HUES6 (cell line): ENCODE measurements at regions not wholly inside any gene's neighbourhood (a gene's known extent, or its start where the extent isn't known, plus 50 kb on each side); places are given as distances from the start of the nearest gene placed in this dataset.

Experiments used
- H3K27ac ChIP-seq: 2 replicates; pipeline ENCODE4 v1.7.0; 2013; ENCODE audit warnings: low read depth, mild to moderate bottlenecking, low read length, inconsistent platforms
- H3K27me3 ChIP-seq: 2 replicates; pipeline ENCODE4 v1.6.1; 2013; ENCODE audit warnings: low read length; ENCODE audit not compliant: control insufficient read depth, insufficient read depth
- H3K36me3 ChIP-seq: 2 replicates; pipeline ENCODE4 v1.6.1; 2013; ENCODE audit warnings: low read length; ENCODE audit not compliant: control insufficient read depth, insufficient read depth
- H3K4me1 ChIP-seq: 2 replicates; pipeline ENCODE4 v1.6.1; 2013; ENCODE audit warnings: low read length; ENCODE audit not compliant: control insufficient read depth, insufficient read depth
- H3K4me3 ChIP-seq: 2 replicates; pipeline ENCODE4 v1.5.1; 2013; ENCODE audit warnings: low read depth, low read length
- H3K9ac ChIP-seq: one replicate; pipeline ENCODE4 v1.6.1; 2013; ENCODE audit warnings: mild to moderate bottlenecking, low read length
- H3K9me3 ChIP-seq: 2 replicates; pipeline ENCODE4 v1.6.1; 2013; ENCODE audit warnings: low read depth, low read length; ENCODE audit not compliant: control insufficient read depth, insufficient read depth

- Histone ChIP-seq H3K27me3 (no peaks in the 10 kb centered on the region), H3K9ac (no peak overlapping the region), H3K36me3 (no peaks in the 10 kb centered on the region), H3K4me1 (no peaks in the 10 kb centered on the region), H3K27ac (no peak overlapping the region), H3K4me3 (no peak overlapping the region), H3K9me3 (no peaks in the 10 kb centered on the region; the same call in 1 of the 2 replicates)
Observed at GRCh38 chr10:119996944-119997343, 104.4 kb downstream of the SEC23IP start.

- no peaks in the 10 kb centered on the region for H3K27me3 ChIP-seq
- no peaks in the 10 kb centered on the region for H3K4me1 ChIP-seq
- no peaks in the 10 kb centered on the region; the same call in 1 of the 2 replicates for H3K9me3 ChIP-seq
- no peak overlapping the region for H3K9ac ChIP-seq
- H3K4me3 ChIP-seq: no peak overlapping the region
- H3K36me3 ChIP-seq: no peaks in the 10 kb centered on the region
- no peak overlapping the region for H3K27ac ChIP-seq
Observed at GRCh38 chr10:119997429-119997828, 104.9 kb downstream of the SEC23IP start.

GRCh38 chr10:120002785-120003184 is 110.3 kb downstream of the SEC23IP start:
- H3K27ac ChIP-seq: no peak overlapping the region
- no peaks in the 10 kb centered on the region for H3K4me1 ChIP-seq
- H3K9me3 ChIP-seq: no peaks in the 10 kb centered on the region
- H3K4me3 ChIP-seq: no peak overlapping the region
- H3K9ac ChIP-seq: no peak overlapping the region
- H3K36me3 ChIP-seq: no peaks in the 10 kb centered on the region
- H3K27me3 ChIP-seq: no peaks in the 10 kb centered on the region

DNA sequence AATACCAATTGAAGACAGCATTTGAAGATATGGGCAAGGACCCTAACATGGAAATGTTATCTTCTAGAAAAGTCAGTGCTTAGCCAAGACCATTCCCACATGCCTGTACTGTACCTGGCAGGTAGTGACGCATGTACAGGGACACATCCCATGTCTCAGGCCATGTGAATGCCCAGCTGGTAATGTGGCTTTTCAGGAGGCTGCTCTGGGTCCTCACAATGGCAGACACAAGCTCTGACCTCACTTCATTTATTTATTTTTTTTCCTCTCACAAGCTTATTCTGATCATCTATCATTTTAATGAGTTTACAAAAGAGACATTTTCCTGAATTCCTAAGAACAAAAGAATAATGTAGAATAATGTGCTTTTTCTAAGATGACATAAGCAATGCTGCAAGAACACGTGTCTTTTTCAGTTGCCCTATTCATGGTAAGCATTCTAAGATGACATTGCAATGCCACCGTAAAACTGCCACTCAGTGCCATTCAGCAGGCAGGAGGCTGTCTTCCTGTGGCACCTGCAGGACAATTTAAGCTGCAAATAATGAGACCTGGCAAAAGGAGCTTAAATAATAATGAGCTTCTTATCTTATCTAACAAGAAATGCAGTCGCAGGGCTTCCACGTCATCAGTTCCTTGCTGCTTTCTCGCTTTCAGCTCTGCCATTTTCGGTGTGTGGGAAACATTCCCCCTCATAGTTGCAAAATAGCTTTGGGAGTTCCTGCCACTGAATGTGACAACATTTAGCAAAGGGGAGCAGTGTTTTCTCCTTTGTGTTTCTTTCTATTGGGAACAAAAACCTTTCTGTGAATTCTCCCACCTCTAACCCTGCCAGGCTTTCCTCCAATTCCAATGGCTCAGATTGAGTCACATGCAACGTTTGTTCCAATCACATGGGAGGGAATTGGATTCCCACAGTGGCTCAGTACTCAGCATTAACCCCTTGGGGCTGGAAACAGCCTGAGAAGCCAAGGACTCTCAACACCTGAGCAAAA is 113.0 kb downstream of the SEC23IP start:
- Histone ChIP-seq H3K27me3 (no peaks in the 10 kb centered on the region), H3K36me3 (no peaks in the 10 kb centered on the region), H3K9me3 (no peaks in the 10 kb centered on the region), H3K4me3 (no peak overlapping the region), H3K27ac (no peak overlapping the region), H3K9ac (no peak overlapping the region), H3K4me1 (no peaks in the 10 kb centered on the region)

DNA sequence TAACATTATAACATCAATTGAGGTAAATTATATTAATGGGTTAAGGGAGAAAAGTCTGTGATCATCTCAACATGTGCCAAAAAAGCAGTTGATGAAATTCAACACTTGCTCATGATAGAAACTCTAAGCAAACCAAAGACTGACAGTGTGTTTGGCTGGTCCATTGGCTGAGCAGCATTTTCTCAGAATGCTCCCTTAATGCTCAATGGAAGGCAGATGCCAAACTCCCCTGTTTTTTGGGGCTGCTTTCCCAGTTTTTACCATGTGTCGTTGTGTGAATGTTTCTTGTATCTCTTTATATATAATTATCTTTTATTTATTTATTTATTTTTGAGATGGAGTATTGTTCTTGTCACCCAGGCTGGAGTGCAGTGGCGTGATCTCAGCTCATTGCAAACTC is 114.7 kb downstream of the SEC23IP start:
- Histone ChIP-seq H3K4me1 (no peaks in the 10 kb centered on the region; the same call in 1 of the 2 replicates), H3K4me3 (no peak overlapping the region), H3K9ac (no peak overlapping the region), H3K9me3 (no peaks in the 10 kb centered on the region), H3K27ac (no peak overlapping the region), H3K27me3 (no peaks in the 10 kb centered on the region), H3K36me3 (no peaks in the 10 kb centered on the region)

DNA sequence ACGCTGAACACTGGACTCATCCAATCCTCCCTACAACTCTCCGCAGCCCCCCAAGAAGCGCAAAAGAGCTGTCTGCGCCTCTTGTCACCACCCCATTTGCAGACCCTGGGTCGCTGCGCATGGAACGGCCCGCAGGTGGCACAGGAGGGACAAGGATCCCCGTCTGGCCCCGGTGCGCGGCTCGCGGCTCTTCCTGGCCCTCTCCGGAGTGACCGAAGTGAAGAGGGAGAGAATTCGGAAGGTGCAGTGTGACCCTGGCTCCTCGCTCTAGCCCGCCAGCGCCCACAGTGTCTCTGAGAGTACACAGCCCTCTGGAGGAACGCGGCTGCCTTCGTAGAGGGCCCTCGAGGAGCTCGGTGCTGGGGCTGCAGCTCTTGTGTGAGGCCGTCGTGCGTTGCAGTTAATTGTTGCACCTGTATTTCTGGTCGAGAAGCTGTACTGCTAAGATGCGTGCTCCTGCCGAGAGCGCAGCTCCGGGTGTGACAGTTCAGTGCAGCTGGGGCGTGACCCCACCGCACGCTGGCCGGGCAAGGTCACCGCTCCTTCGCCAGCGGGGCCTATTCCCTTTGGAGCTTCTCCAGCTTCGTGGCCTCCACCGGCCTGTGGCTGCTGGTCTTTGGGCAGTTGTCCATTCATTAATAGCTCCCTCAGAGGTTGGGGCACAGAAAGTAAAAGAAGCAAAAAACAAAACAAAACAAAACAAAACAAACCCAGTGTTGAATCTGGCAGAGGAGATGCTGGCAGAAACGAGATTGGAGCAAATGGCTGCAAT is 119.0 kb downstream of the SEC23IP start:
- Histone ChIP-seq H3K4me1 (no peaks in the 10 kb centered on the region; the same call in 1 of the 2 replicates), H3K27ac (no peak overlapping the region), H3K27me3 (no peaks in the 10 kb centered on the region), H3K9me3 (no peaks in the 10 kb centered on the region), H3K36me3 (no peaks in the 10 kb centered on the region), H3K9ac (no peak overlapping the region), H3K4me3 (no peak overlapping the region)

- Histone ChIP-seq H3K9ac (no peak overlapping the region), H3K36me3 (no peaks in the 10 kb centered on the region), H3K27ac (no peak overlapping the region), H3K4me1 (no peaks in the 10 kb centered on the region; the same call in 1 of the 2 replicates), H3K4me3 (no peak overlapping the region), H3K9me3 (no peaks in the 10 kb centered on the region), H3K27me3 (no peaks in the 10 kb centered on the region)
Observed at GRCh38 chr10:120012131-120012400, 119.5 kb downstream of the SEC23IP start.

- Histone ChIP-seq H3K9ac (no peak overlapping the region), H3K4me3 (no peak overlapping the region), H3K9me3 (no peaks in the 10 kb centered on the region), H3K36me3 (no peaks in the 10 kb centered on the region), H3K4me1 (no peaks in the 10 kb centered on the region; the same call in 1 of the 2 replicates), H3K27me3 (no peaks in the 10 kb centered on the region), H3K27ac (no peak overlapping the region)
Observed at GRCh38 chr10:120012566-120012965, 120.0 kb downstream of the SEC23IP start.

- H3K36me3 ChIP-seq: no peaks in the 10 kb centered on the region
- no peaks in the 10 kb centered on the region for H3K9me3 ChIP-seq
- H3K4me1 ChIP-seq: no peaks in the 10 kb centered on the region; the same call in 1 of the 2 replicates
- H3K27ac ChIP-seq: no peak overlapping the region
- H3K27me3 ChIP-seq: no peaks in the 10 kb centered on the region
- no peak overlapping the region for H3K9ac ChIP-seq
- H3K4me3 ChIP-seq: no peak overlapping the region
Observed at GRCh38 chr10:120014031-120014430, 121.5 kb downstream of the SEC23IP start.

- no peaks in the 10 kb centered on the region; the same call in 1 of the 2 replicates for H3K4me1 ChIP-seq
Observed at GRCh38 chr10:120015064-120015463, 122.5 kb downstream of the SEC23IP start.

DNA sequence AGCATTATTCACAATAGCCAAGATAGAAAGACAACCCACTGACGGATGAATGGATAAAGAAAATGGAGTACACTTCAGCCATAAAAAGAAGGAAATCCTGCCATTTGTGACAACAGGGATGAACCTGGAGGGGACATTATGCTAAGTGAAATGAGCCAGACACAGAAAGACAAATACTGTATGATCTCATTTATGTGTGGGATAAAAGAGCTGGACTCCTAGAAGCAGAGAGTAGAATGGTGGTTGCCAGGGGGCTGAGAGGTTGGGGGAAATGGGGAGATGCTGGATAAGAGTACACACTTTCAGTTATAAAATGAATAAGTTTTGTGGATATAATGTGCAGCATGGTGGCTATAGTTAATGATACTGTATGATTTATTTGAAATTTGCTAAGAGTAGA is 124.4 kb downstream of the SEC23IP start:
- Histone ChIP-seq H3K9me3 (no peaks in the 10 kb centered on the region), H3K36me3 (no peaks in the 10 kb centered on the region), H3K4me3 (no peak overlapping the region), H3K27ac (no peak overlapping the region), H3K9ac (no peak overlapping the region), H3K27me3 (no peaks in the 10 kb centered on the region), H3K4me1 (no peaks in the 10 kb centered on the region)

More at GRCh38 chr10:120015064-120015463, 122.5 kb downstream of the SEC23IP start:
- Histone ChIP-seq H3K36me3 (no peaks in the 10 kb centered on the region), H3K9me3 (no peaks in the 10 kb centered on the region), H3K9ac (no peak overlapping the region), H3K27ac (no peak overlapping the region), H3K27me3 (no peaks in the 10 kb centered on the region), H3K4me3 (no peak overlapping the region)
